GM21529 (cell line): ENCODE measurements at regions not wholly inside any gene's neighbourhood (a gene's known extent, or its start where the extent isn't known, plus 50 kb on each side); places are given as distances from the start of the nearest gene placed in this dataset.

Experiments used
- ATAC-seq: cut with Tn5 transposase; IDR thresholded peaks from one replicate; pipeline ENCODE4 v1.9.1; 2021; ENCODE audit not compliant: unreplicated experiment

GRCh38 chr2:14363137-14363536 is 269.4 kb upstream of the LRATD1 start:
- ATAC-seq, result no peak

GRCh38 chr2:14363976-14364375 is 268.5 kb upstream of the LRATD1 start:
- ATAC-seq, result no peak

GRCh38 chr2:14364471-14364870 is 268.0 kb upstream of the LRATD1 start:
- no peak for ATAC-seq

- no peak for ATAC-seq
Observed at GRCh38 chr2:14385043-14385442, 247.5 kb upstream of the LRATD1 start.

- ATAC-seq, result no peak
Observed at GRCh38 chr2:14387332-14387731, 245.2 kb upstream of the LRATD1 start.

GRCh38 chr2:14388724-14389123 is 243.8 kb upstream of the LRATD1 start:
- no peak for ATAC-seq

GRCh38 chr2:14396533-14397083 is 235.9 kb upstream of the LRATD1 start:
- ATAC-seq, result no peak

- ATAC-seq, result no peak
Observed at GRCh38 chr2:14398641-14399040, 233.9 kb upstream of the LRATD1 start.

- no peak for ATAC-seq
Observed at GRCh38 chr2:14401873-14402272, 230.6 kb upstream of the LRATD1 start.

GRCh38 chr2:14408695-14409094 is 223.8 kb upstream of the LRATD1 start:
- no peak for ATAC-seq

- no peak for ATAC-seq
Observed at GRCh38 chr2:14417551-14417950, 215.0 kb upstream of the LRATD1 start.

GRCh38 chr2:14418115-14418514 is 214.4 kb upstream of the LRATD1 start:
- ATAC-seq, result no peak

- ATAC-seq, result no peak
Observed at GRCh38 chr2:14420851-14421250, 211.7 kb upstream of the LRATD1 start.

GRCh38 chr2:14422426-14422825 is 210.1 kb upstream of the LRATD1 start:
- ATAC-seq, result no peak

- ATAC-seq, result no peak
Observed at GRCh38 chr2:14423145-14423906, 209.2 kb upstream of the LRATD1 start.

GRCh38 chr2:14424478-14425390 is 207.8 kb upstream of the LRATD1 start:
- ATAC-seq, result peak; percentile 55

GRCh38 chr2:14425869-14426268 is 206.6 kb upstream of the LRATD1 start:
- no peak for ATAC-seq

- no peak for ATAC-seq
Observed at GRCh38 chr2:14428056-14428455, 204.5 kb upstream of the LRATD1 start.

- ATAC-seq, result no peak
Observed at GRCh38 chr2:14433946-14434495, 198.5 kb upstream of the LRATD1 start.

- no peak for ATAC-seq
Observed at GRCh38 chr2:14445670-14446069, 186.8 kb upstream of the LRATD1 start.

GRCh38 chr2:14448340-14448739 is 184.2 kb upstream of the LRATD1 start:
- no peak for ATAC-seq

- ATAC-seq, result no peak
Observed at GRCh38 chr2:14451312-14451711, 181.2 kb upstream of the LRATD1 start.
